Stomach smooth muscle (tissue), 2 donors: ENCODE measurements at regions not wholly inside any gene's neighbourhood (a gene's known extent, or its start where the extent isn't known, plus 50 kb on each side); places are given as distances from the start of the nearest gene placed in this dataset.

Source experiments
- H3K27ac ChIP-seq: one replicate; pipeline ENCODE4 v1.7.0; 2013; ENCODE audit warnings: mild to moderate bottlenecking, low read length, inconsistent platforms
- H3K27me3 ChIP-seq, 2 donors: one replicate each; pipeline ENCODE4 v1.7.0; 2013; ENCODE audit warnings: low read length in 2 of 2; ENCODE audit not compliant: insufficient read depth in 2 of 2, control insufficient read depth in 1 of 2
- H3K36me3 ChIP-seq, 2 donors: one replicate each; pipeline ENCODE4 v1.7.0; 2013; ENCODE audit warnings: low read length in 2 of 2; ENCODE audit not compliant: control insufficient read depth in 2 of 2, insufficient read depth in 2 of 2
- H3K4me1 ChIP-seq: one replicate; pipeline ENCODE4 v1.7.0; 2013; ENCODE audit warnings: low read length; ENCODE audit not compliant: control insufficient read depth, insufficient read depth
- H3K4me3 ChIP-seq, 2 donors: one replicate each; pipeline ENCODE4 v1.7.0; 2013; ENCODE audit warnings: low read length in 2 of 2
- H3K9ac ChIP-seq, 2 donors: one replicate each; pipeline ENCODE4 v1.7.0; 2013; ENCODE audit warnings: low read length in 2 of 2, mild to moderate bottlenecking in 1 of 2
- H3K9me3 ChIP-seq, 2 donors: one replicate each; pipeline ENCODE4 v1.7.0; 2013; ENCODE audit warnings: low read length in 2 of 2; ENCODE audit not compliant: control insufficient read depth in 2 of 2
- donor health status: healthy.
- donor health status: Pancreatic carcinoma.

GRCh38 chr11:28619846-28620540, 511.8 kb downstream of the METTL15 start:
- H3K9me3 ChIP-seq, result no peaks in the 10 kb centered on the region
- no peaks in the 10 kb centered on the region for H3K36me3 ChIP-seq
- H3K4me1 ChIP-seq, result no peaks in the 10 kb centered on the region
- no peak overlapping the region for H3K9ac ChIP-seq
- H3K4me3 ChIP-seq, result no peak overlapping the region
- H3K27me3 ChIP-seq, result no peaks in the 10 kb centered on the region
- no peak overlapping the region for H3K27ac ChIP-seq

GRCh38 chr11:28618416-28618815, 510.2 kb downstream of the METTL15 start:
- Histone ChIP-seq H3K27me3 (no peaks in the 10 kb centered on the region), H3K27ac (no peak overlapping the region), H3K36me3 (no peaks in the 10 kb centered on the region), H3K9me3 (peaks cover 0 to 3% of the 10 kb centered on the region in 2 donors), H3K4me3 (no peak overlapping the region), H3K4me1 (no peaks in the 10 kb centered on the region), H3K9ac (no peak overlapping the region)

- no peaks in the 10 kb centered on the region for H3K27me3 ChIP-seq
- no peaks in the 10 kb centered on the region for H3K4me1 ChIP-seq
- H3K36me3 ChIP-seq, result no peaks in the 10 kb centered on the region
- H3K9ac ChIP-seq, result no peak overlapping the region
- no peak overlapping the region for H3K4me3 ChIP-seq
- H3K27ac ChIP-seq, result no peak overlapping the region
- peaks cover 0 to 3% of the 10 kb centered on the region in 2 donors for H3K9me3 ChIP-seq
These were observed 508.2 kb downstream of the METTL15 start for GRCh38 chr11:28616160-28616965.

GRCh38 chr11:28615542-28615941, 507.4 kb downstream of the METTL15 start:
- Histone ChIP-seq H3K27me3 (no peaks in the 10 kb centered on the region), H3K9me3 (peaks cover 0 to 3% of the 10 kb centered on the region in 2 donors), H3K27ac (no peak overlapping the region)

GRCh38 chr11:28606930-28607329, 498.7 kb downstream of the METTL15 start:
- no peaks in the 10 kb centered on the region for H3K9me3 ChIP-seq
- no peaks in the 10 kb centered on the region for H3K36me3 ChIP-seq
- no peak overlapping the region for H3K9ac ChIP-seq
- no peaks in the 10 kb centered on the region for H3K4me1 ChIP-seq
- H3K4me3 ChIP-seq, result no peak overlapping the region
- no peak overlapping the region for H3K27ac ChIP-seq
- H3K27me3 ChIP-seq, result no peaks in the 10 kb centered on the region

More at GRCh38 chr11:28615542-28615941, 507.4 kb downstream of the METTL15 start:
- Histone ChIP-seq H3K9ac (no peak overlapping the region), H3K4me1 (no peaks in the 10 kb centered on the region), H3K4me3 (no peak overlapping the region), H3K36me3 (no peaks in the 10 kb centered on the region)

- Histone ChIP-seq H3K9me3 (no peaks in the 10 kb centered on the region), H3K36me3 (no peaks in the 10 kb centered on the region), H3K9ac (no peak overlapping the region), H3K4me1 (no peaks in the 10 kb centered on the region), H3K27me3 (no peaks in the 10 kb centered on the region), H3K4me3 (no peak overlapping the region), H3K27ac (no peak overlapping the region)
These were observed 491.5 kb downstream of the METTL15 start for GRCh38 chr11:28599656-28600055.

- Histone ChIP-seq H3K4me3 (no peak overlapping the region), H3K27me3 (no peaks in the 10 kb centered on the region), H3K36me3 (no peaks in the 10 kb centered on the region), H3K9ac (no peak overlapping the region), H3K27ac (no peak overlapping the region), H3K9me3 (no peaks in the 10 kb centered on the region), H3K4me1 (no peaks in the 10 kb centered on the region)
These were observed 490.3 kb downstream of the METTL15 start for GRCh38 chr11:28598531-28598930.

GRCh38 chr11:28596816-28597215, 488.6 kb downstream of the METTL15 start:
- Histone ChIP-seq H3K9ac (no peak overlapping the region), H3K4me1 (no peaks in the 10 kb centered on the region), H3K4me3 (no peak overlapping the region), H3K27ac (no peak overlapping the region), H3K36me3 (no peaks in the 10 kb centered on the region), H3K9me3 (peaks cover 0 to 3% of the 10 kb centered on the region in 2 donors), H3K27me3 (no peaks in the 10 kb centered on the region)

GRCh38 chr11:28592141-28592540, 484.0 kb downstream of the METTL15 start:
- Histone ChIP-seq H3K27me3 (no peaks in the 10 kb centered on the region), H3K4me3 (no peak overlapping the region), H3K36me3 (no peaks in the 10 kb centered on the region)

GRCh38 chr11:28584992-28585391, 476.8 kb downstream of the METTL15 start:
- H3K9me3 ChIP-seq, result no peaks in the 10 kb centered on the region
- no peak overlapping the region for H3K27ac ChIP-seq
- H3K36me3 ChIP-seq, result no peaks in the 10 kb centered on the region
- no peaks in the 10 kb centered on the region for H3K27me3 ChIP-seq
- H3K4me3 ChIP-seq, result no peak overlapping the region
- no peak overlapping the region for H3K9ac ChIP-seq
- no peaks in the 10 kb centered on the region for H3K4me1 ChIP-seq

More at GRCh38 chr11:28592141-28592540, 484.0 kb downstream of the METTL15 start:
- no peaks in the 10 kb centered on the region for H3K4me1 ChIP-seq
- H3K9me3 ChIP-seq, result peaks cover 0 to 3% of the 10 kb centered on the region in 2 donors
- no peak overlapping the region for H3K27ac ChIP-seq
- no peak overlapping the region for H3K9ac ChIP-seq

- H3K4me3 ChIP-seq, result no peak overlapping the region
- H3K9ac ChIP-seq, result no peak overlapping the region
- no peaks in the 10 kb centered on the region for H3K4me1 ChIP-seq
- H3K27me3 ChIP-seq, result no peaks in the 10 kb centered on the region
- no peak overlapping the region for H3K27ac ChIP-seq
- H3K36me3 ChIP-seq, result no peaks in the 10 kb centered on the region
- H3K9me3 ChIP-seq, result no peaks in the 10 kb centered on the region
These were observed 474.3 kb downstream of the METTL15 start for GRCh38 chr11:28582506-28582905.
